Upper lobe of left lung (tissue), 4 donors: ENCODE measurements at regions not wholly inside any gene's neighbourhood (a gene's known extent, or its start where the extent isn't known, plus 50 kb on each side); places are given as distances from the start of the nearest gene placed in this dataset.

Experiments
- POLR2A ChIP-seq, 4 donors: fragments of 450-650 bp; IDR thresholded peaks; one replicate each; pipeline ENCODE4 v1.5.1; 2016 to 2017; ENCODE audit warnings: antibody characterized with exemption in 4 of 4, mild to moderate bottlenecking in 2 of 4
- POLR2AphosphoS5 ChIP-seq, 2 donors: sonication (generic); formaldehyde crosslinking; IDR thresholded peaks; one replicate each; pipeline ENCODE4 v1.5.1; 2017; ENCODE audit warnings: antibody characterized with exemption in 2 of 2
- TF ChIP-seq, protein P1 (sequence below), 6 experiments: fragments of 450-650 bp in 4 of 6; fragments of 200-600 bp in 2 of 6; sonication (generic) in 2 of 6; IDR thresholded peaks; one replicate each; pipeline ENCODE4 v1.5.1; 2016 to 2019; ENCODE audit warnings: antibody characterized with exemption in 6 of 6

- TF ChIP-seq, protein P1, sequence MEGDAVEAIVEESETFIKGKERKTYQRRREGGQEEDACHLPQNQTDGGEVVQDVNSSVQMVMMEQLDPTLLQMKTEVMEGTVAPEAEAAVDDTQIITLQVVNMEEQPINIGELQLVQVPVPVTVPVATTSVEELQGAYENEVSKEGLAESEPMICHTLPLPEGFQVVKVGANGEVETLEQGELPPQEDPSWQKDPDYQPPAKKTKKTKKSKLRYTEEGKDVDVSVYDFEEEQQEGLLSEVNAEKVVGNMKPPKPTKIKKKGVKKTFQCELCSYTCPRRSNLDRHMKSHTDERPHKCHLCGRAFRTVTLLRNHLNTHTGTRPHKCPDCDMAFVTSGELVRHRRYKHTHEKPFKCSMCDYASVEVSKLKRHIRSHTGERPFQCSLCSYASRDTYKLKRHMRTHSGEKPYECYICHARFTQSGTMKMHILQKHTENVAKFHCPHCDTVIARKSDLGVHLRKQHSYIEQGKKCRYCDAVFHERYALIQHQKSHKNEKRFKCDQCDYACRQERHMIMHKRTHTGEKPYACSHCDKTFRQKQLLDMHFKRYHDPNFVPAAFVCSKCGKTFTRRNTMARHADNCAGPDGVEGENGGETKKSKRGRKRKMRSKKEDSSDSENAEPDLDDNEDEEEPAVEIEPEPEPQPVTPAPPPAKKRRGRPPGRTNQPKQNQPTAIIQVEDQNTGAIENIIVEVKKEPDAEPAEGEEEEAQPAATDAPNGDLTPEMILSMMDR (IDR thresholded peaks at IDR 0.05), result no peak
- TF ChIP-seq POLR2A (IDR thresholded peaks at IDR 0.05), result no peak
- TF ChIP-seq POLR2AphosphoS5 (IDR thresholded peaks at IDR 0.05), result no peak
Observed at GRCh38 chr1:90201467-90202358, 206.8 kb downstream of the ZNF326 start.
